Hepatocyte (in vitro differentiated cells): ENCODE measurements at regions not wholly inside any gene's neighbourhood (a gene's known extent, or its start where the extent isn't known, plus 50 kb on each side); places are given as distances from the start of the nearest gene placed in this dataset.

Experiments
- CTCF ChIP-seq: fragments of 200-600 bp; sonication (generic); IDR thresholded peaks from 2 replicates; pipeline ENCODE4 v1.5.1; 2016; ENCODE audit warnings: antibody characterized with exemption, mild to moderate bottlenecking; ENCODE audit not compliant: poor library complexity
- EZH2phosphoT487 ChIP-seq: fragments of 200-600 bp; sonication (generic); IDR thresholded peaks from one replicate; pipeline ENCODE4 v1.6.1; 2018; ENCODE audit warnings: antibody characterized with exemption, mild to moderate bottlenecking, low read depth, moderate library complexity; ENCODE audit not compliant: unreplicated experiment, severe bottlenecking

- TF ChIP-seq CTCF: no peak
- TF ChIP-seq EZH2phosphoT487: no peak
Measured at GRCh38 chr4:45646885-45647590, 476.8 kb downstream of the GABRG1 start.
